Caco-2 (cell line): ENCODE measurements at regions not wholly inside any gene's neighbourhood (a gene's known extent, or its start where the extent isn't known, plus 50 kb on each side); places are given as distances from the start of the nearest gene placed in this dataset.

Source experiments
- BruUV-seq: library from RNA; stranded (reverse); fragments of 400-500 nt; replicated peaks from 2 replicates; lab custom pipeline; 2021; lab: Mats Ljungman, UMichigan
- CTCF ChIA-PET: fragments of 300-600 bp; sonication (Branson Sonifier 250); formaldehyde crosslinking; loops from one replicate; lab custom pipeline; 2022; ENCODE audit warnings: antibody characterized with exemption; lab: Charles Lee
- POLR2A ChIA-PET: fragments of 300-600 bp; sonication (Branson Sonifier 250); formaldehyde crosslinking; loops from one replicate; lab custom pipeline; 2022; ENCODE audit warnings: antibody characterized with exemption; lab: Charles Lee
- DNase-seq, 2 experiments: peaks; one replicate each; pipeline versions ENCODE4 v3.0.0 to v3.0.0-alpha.2; 2020 to 2022
- H3K27me3 ChIP-seq: replicated peaks from 2 replicates; pipeline ENCODE4 v1.6.0; 2011; ENCODE audit warnings: low read length; ENCODE audit not compliant: control insufficient read depth, insufficient read depth
- H3K36me3 ChIP-seq: 2 replicates; pipeline ENCODE4 v1.5.1; 2011; ENCODE audit warnings: low read length; ENCODE audit not compliant: control insufficient read depth, insufficient read depth
- H3K4me1 ChIP-seq: fragments of 250-450 bp; sonication (Bioruptor Pico); 2 replicates; pipeline ENCODE4 v1.5.1; 2020; ENCODE audit warnings: mild to moderate bottlenecking
- H3K4me3 ChIP-seq: 2 replicates; pipeline ENCODE4 v1.5.1; 2011; ENCODE audit warnings: low read depth, mild to moderate bottlenecking, control low read depth, low read length
- H3K9me3 ChIP-seq: fragments of 250-450 bp; sonication (Bioruptor Pico); 2 replicates; pipeline ENCODE4 v1.5.1; 2020; ENCODE audit warnings: mild to moderate bottlenecking, moderate library complexity
- H3K27ac Mint-ChIP-seq: one replicate; pipeline ENCODE4 v1.8.0; 2022; ENCODE audit warnings: mixed read lengths; ENCODE audit not compliant: unreplicated experiment
- H3K27me3 Mint-ChIP-seq: one replicate; pipeline ENCODE4 v1.8.0; 2022; ENCODE audit warnings: mixed read lengths; ENCODE audit not compliant: insufficient read depth, unreplicated experiment
- H3K36me3 Mint-ChIP-seq: one replicate; pipeline ENCODE4 v1.8.0; 2022; ENCODE audit warnings: mild to moderate bottlenecking, mixed read lengths; ENCODE audit not compliant: insufficient read depth, unreplicated experiment
- H3K4me1 Mint-ChIP-seq: one replicate; pipeline ENCODE4 v1.8.0; 2022; ENCODE audit warnings: low read depth, mixed read lengths; ENCODE audit not compliant: unreplicated experiment
- H3K4me3 Mint-ChIP-seq: one replicate; pipeline ENCODE4 v1.8.0; 2022; ENCODE audit warnings: mild to moderate bottlenecking, moderate library complexity, mixed read lengths; ENCODE audit not compliant: unreplicated experiment
- H3K9me3 Mint-ChIP-seq: one replicate; pipeline ENCODE4 v1.8.0; 2022; ENCODE audit warnings: mixed read lengths; ENCODE audit not compliant: unreplicated experiment
- intact Hi-C: fragments of 100-400 bp; cut with micrococcal nuclease; formaldehyde crosslinking; loops from one replicate; pipeline ENCODE4 v1.10.0; 2022; ENCODE audit not compliant: unreplicated experiment
- TF ChIP-seq, protein P1 (sequence below), 2 experiments: fragments of 200-600 bp in 1 of 2; IDR thresholded peaks; 1 replicate in 1 of 2; 2 replicates in 1 of 2; pipeline versions ENCODE4 v1.5.1 to v1.8.0; 2011 to 2022; ENCODE audit warnings: antibody characterized with exemption in 1 of 2, control low read depth in 1 of 2, inconsistent platforms in 1 of 2, low read depth in 1 of 2, low read length in 1 of 2, mild to moderate bottlenecking in 1 of 2, moderate library complexity in 1 of 2; ENCODE audit not compliant: insufficient read depth in 1 of 2, severe bottlenecking in 1 of 2, unreplicated experiment in 1 of 2

DNA sequence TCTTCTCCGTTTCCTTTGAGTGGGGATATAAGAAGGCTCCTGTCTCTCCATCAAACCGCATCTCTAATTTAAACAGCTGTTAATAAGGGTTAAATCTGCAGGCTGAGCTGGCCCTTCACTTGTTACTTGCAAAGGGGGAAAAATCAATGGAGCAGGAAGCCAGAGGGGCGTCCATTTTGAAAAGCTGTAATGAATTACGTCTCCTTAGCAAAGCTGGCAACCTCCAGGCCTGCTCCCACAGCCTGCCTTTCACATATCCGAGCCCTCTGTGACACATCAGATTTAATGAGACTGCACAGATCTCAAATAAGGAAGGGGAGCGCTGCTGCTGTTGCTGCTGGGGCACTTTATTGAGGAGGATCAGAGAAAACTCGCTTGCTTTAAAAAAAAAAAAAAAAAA lies 320.8 kb downstream of the BLID start:
- H3K27ac Mint-ChIP-seq, result no peak overlapping the region
- Histone ChIP-seq H3K36me3 (no peaks in the 10 kb centered on the region), H3K27me3 (no peaks in the 10 kb centered on the region), H3K4me1 (no peaks in the 10 kb centered on the region), H3K9me3 (peaks cover 5% of the 10 kb centered on the region; the same call in 1 of the 2 replicates), H3K4me3 (no peak overlapping the region)
- H3K27me3 Mint-ChIP-seq, result peaks cover 11% of the 10 kb centered on the region
- POLR2A ChIA-PET, result no interaction called here
- no peak for DNase-seq
- BruUV-seq, result no TSS peak
- CTCF ChIA-PET, result no interaction called here
- H3K36me3 Mint-ChIP-seq, result no peaks in the 10 kb centered on the region
- peaks cover 8% of the 10 kb centered on the region for H3K9me3 Mint-ChIP-seq
- TF ChIP-seq, protein P1, sequence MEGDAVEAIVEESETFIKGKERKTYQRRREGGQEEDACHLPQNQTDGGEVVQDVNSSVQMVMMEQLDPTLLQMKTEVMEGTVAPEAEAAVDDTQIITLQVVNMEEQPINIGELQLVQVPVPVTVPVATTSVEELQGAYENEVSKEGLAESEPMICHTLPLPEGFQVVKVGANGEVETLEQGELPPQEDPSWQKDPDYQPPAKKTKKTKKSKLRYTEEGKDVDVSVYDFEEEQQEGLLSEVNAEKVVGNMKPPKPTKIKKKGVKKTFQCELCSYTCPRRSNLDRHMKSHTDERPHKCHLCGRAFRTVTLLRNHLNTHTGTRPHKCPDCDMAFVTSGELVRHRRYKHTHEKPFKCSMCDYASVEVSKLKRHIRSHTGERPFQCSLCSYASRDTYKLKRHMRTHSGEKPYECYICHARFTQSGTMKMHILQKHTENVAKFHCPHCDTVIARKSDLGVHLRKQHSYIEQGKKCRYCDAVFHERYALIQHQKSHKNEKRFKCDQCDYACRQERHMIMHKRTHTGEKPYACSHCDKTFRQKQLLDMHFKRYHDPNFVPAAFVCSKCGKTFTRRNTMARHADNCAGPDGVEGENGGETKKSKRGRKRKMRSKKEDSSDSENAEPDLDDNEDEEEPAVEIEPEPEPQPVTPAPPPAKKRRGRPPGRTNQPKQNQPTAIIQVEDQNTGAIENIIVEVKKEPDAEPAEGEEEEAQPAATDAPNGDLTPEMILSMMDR (IDR thresholded peaks at IDR 0.05; ENCODE audit: insufficient read depth in 1 of 2, low read depth in 1 of 2, low read length in 1 of 2, severe bottlenecking in 1 of 2, unreplicated experiment in 1 of 2), result no peak
- H3K4me1 Mint-ChIP-seq, result no peaks in the 10 kb centered on the region
- intact Hi-C loops, result no loop called here
- no peak overlapping the region for H3K4me3 Mint-ChIP-seq

DNA sequence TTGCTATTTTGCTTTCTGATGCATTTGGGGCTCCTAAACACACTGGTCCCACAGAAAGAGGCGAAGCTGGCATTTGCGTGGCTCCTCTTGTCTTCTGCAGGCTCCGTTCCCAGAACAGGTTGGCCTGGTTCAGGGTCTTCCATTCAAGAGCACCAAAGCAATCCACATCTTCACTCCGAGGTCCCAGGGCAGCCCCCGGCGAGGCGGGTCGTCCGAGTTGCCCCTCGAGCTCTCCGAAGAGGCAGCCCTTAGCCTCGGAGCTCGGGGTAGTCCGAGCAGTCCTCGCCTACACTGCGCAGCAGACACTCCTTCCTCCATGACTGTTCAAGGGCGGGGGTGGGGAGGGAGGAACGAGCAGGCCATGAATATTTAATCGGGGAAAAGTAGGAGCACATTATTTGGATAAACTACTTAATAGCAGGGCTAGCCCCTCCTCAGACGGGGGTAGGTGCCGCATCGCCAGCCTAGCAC lies 321.3 kb downstream of the BLID start:
- Histone ChIP-seq H3K4me3 (no peak overlapping the region), H3K4me1 (no peaks in the 10 kb centered on the region), H3K27me3 (no peaks in the 10 kb centered on the region; the same call in 1 of the 2 replicates), H3K9me3 (peaks cover 3% of the 10 kb centered on the region; the same call in 1 of the 2 replicates), H3K36me3 (no peaks in the 10 kb centered on the region)
- Mint-ChIP-seq H3K27me3 (peaks cover 11% of the 10 kb centered on the region), H3K4me3 (no peak overlapping the region), H3K9me3 (peaks cover 11% of the 10 kb centered on the region), H3K27ac (no peak overlapping the region), H3K36me3 (no peaks in the 10 kb centered on the region), H3K4me1 (no peaks in the 10 kb centered on the region)
- TF ChIP-seq, protein P1 (IDR thresholded peaks at IDR 0.05; ENCODE audit: insufficient read depth in 1 of 2, low read depth in 1 of 2, low read length in 1 of 2, severe bottlenecking in 1 of 2, unreplicated experiment in 1 of 2), result no peak
- POLR2A ChIA-PET, result no interaction called here
- CTCF ChIA-PET, result no interaction called here
- DNase-seq, result no peak
- intact Hi-C loops, result no loop called here
- no TSS peak for BruUV-seq

DNA sequence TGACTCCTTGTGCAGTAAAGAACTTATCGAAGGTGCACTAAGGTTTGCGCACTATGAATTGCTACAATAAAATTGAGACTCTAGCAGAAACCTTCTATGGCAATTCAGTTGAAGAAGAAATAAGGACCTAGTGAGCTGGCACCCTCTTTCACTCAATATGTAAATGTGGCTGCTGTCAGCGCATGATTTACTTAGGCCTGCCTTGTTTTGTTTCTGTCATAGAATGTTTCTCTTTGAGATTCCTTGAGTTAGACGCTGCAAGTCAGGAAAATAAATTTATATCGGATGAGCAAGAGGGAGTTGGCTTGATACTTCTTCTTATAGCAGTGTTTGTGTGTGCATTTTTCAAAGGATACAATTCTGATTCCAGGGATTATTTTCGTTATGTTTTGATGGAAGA lies 322.1 kb downstream of the BLID start:
- H3K27ac Mint-ChIP-seq, result no peak overlapping the region

More for the DNA sequence above, 322.1 kb downstream of the BLID start:
- peaks cover 11% of the 10 kb centered on the region for H3K9me3 Mint-ChIP-seq
- H3K36me3 Mint-ChIP-seq, result no peaks in the 10 kb centered on the region
- peaks cover 11% of the 10 kb centered on the region for H3K27me3 Mint-ChIP-seq
- Histone ChIP-seq H3K4me1 (no peaks in the 10 kb centered on the region), H3K36me3 (no peaks in the 10 kb centered on the region), H3K27me3 (no peaks in the 10 kb centered on the region; the same call in 1 of the 2 replicates), H3K9me3 (no peaks in the 10 kb centered on the region), H3K4me3 (no peak overlapping the region)
- POLR2A ChIA-PET, result no interaction called here
- TF ChIP-seq, protein P1 (IDR thresholded peaks at IDR 0.05; ENCODE audit: insufficient read depth in 1 of 2, low read depth in 1 of 2, low read length in 1 of 2, severe bottlenecking in 1 of 2, unreplicated experiment in 1 of 2), result no peak
- BruUV-seq, result no TSS peak
- no peak overlapping the region for H3K4me3 Mint-ChIP-seq
- no peak for DNase-seq
- H3K4me1 Mint-ChIP-seq, result no peaks in the 10 kb centered on the region
- CTCF ChIA-PET, result no interaction called here
- intact Hi-C loops, result no loop called here
